ENCODE measurements at regions not wholly inside any gene's neighbourhood (a gene's known extent, or its start where the extent isn't known, plus 50 kb on each side); places are given as distances from the start of the nearest gene placed in this dataset.

DNA sequence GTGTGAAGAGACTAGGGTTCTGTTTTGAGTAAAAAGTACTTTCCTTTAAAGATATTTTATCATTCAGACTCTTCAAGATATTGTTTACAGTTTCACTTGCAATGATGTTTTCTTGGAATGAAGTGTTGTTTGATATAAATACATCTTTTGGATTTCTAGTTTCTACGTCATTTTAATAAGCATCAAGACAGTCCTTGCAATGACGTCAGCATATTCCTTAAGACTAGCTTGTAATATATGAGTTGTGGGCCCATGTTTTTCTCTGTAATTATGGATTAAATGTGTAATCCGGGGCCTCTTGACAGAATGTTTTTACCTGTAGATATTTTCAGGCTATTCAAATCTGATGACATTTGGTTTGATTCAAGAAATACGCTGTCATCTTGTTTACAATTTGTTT lies 66.1 kb downstream of the RBMX2 start:
- TF ChIP-seq, protein P1, sequence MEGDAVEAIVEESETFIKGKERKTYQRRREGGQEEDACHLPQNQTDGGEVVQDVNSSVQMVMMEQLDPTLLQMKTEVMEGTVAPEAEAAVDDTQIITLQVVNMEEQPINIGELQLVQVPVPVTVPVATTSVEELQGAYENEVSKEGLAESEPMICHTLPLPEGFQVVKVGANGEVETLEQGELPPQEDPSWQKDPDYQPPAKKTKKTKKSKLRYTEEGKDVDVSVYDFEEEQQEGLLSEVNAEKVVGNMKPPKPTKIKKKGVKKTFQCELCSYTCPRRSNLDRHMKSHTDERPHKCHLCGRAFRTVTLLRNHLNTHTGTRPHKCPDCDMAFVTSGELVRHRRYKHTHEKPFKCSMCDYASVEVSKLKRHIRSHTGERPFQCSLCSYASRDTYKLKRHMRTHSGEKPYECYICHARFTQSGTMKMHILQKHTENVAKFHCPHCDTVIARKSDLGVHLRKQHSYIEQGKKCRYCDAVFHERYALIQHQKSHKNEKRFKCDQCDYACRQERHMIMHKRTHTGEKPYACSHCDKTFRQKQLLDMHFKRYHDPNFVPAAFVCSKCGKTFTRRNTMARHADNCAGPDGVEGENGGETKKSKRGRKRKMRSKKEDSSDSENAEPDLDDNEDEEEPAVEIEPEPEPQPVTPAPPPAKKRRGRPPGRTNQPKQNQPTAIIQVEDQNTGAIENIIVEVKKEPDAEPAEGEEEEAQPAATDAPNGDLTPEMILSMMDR (conservative IDR thresholded peaks at IDR 0.05) = no peak
- Mint-ChIP-seq H3K36me3 (ENCODE audit: low read depth) (no peaks in the 10 kb centered on the region), H3K4me3 (no peak overlapping the region), H3K27me3 (ENCODE audit: insufficient read depth) (no peaks in the 10 kb centered on the region), H3K27ac (no peak overlapping the region), H3K4me1 (no peaks in the 10 kb centered on the region), H3K9me3 (peaks cover 11% of the 10 kb centered on the region)
- no peaks in the 10 kb centered on the region for H3K36me3 ChIP-seq (ENCODE audit: control insufficient read depth, insufficient read depth, low read length)
- WGBS, 2 experiments (ENCODE audit: insufficient coverage in 1 of 2, insufficient read length in 1 of 2) = 94% methylated on average over 4 of the region's 4 CpGs; no CpG with 5 or more reads in 1 of the 2 experiments
- H3K4me3 ChIP-seq (ENCODE audit: low read length) = no peak overlapping the region
- H3K27ac ChIP-seq (ENCODE audit: low read depth, low read length) = no peak overlapping the region
- no peak for DNase-seq
- H3K9ac ChIP-seq (ENCODE audit: extremely low read depth, low read length, poor library complexity, severe bottlenecking) = no peak overlapping the region
- no peaks in the 10 kb centered on the region for H3K9me3 ChIP-seq (ENCODE audit: control insufficient read depth, low read length)
- H3K27me3 ChIP-seq (ENCODE audit: control insufficient read depth, insufficient read depth, low read length, poor library complexity, severe bottlenecking) = no peaks in the 10 kb centered on the region
- no peaks in the 10 kb centered on the region for H3K4me1 ChIP-seq (ENCODE audit: control insufficient read depth, insufficient read depth, low read length)

DNA sequence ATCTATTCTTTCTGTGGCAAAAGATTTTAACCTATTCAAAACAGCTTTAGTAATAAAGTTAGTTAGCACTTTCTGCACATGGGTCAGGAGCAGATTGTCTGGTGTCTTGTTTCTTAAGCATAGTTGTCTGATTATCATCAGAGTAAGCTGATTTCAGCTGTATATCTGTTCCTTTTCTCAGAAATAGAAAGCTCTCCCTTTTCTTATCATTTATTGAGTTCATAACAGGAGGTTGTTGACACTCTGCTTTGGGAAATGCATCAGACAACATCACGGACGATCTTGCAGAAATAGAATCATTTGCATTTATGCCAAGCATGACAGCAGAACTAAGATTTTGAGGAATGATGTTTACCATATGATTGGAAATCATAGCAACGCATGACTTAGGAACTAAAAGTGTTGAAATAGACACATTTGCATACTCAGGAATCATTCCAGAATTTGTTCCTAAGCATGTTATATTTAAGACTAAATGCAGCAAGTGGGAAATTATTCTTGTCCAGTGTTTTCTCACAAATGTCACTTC lies 66.7 kb downstream of the RBMX2 start:
- Histone ChIP-seq H3K27me3 (ENCODE audit: control insufficient read depth, insufficient read depth, low read length, poor library complexity, severe bottlenecking) (no peaks in the 10 kb centered on the region), H3K36me3 (ENCODE audit: control insufficient read depth, insufficient read depth, low read length) (no peaks in the 10 kb centered on the region), H3K9ac (ENCODE audit: extremely low read depth, low read length, poor library complexity, severe bottlenecking) (no peak overlapping the region), H3K4me1 (ENCODE audit: control insufficient read depth, insufficient read depth, low read length) (no peaks in the 10 kb centered on the region), H3K9me3 (ENCODE audit: control insufficient read depth, low read length) (no peaks in the 10 kb centered on the region), H3K4me3 (ENCODE audit: low read length) (no peak overlapping the region), H3K27ac (ENCODE audit: low read depth, low read length) (no peak overlapping the region)
- H3K36me3 Mint-ChIP-seq (ENCODE audit: low read depth) = no peaks in the 10 kb centered on the region
- H3K27me3 Mint-ChIP-seq (ENCODE audit: insufficient read depth) = no peaks in the 10 kb centered on the region
- peaks cover 11% of the 10 kb centered on the region for H3K9me3 Mint-ChIP-seq
- WGBS, 2 experiments (ENCODE audit: insufficient coverage in 1 of 2, insufficient read length in 1 of 2) = 89 to 97% methylated on average over 3 of the region's 3 CpGs
- DNase-seq = no peak
- no peak overlapping the region for H3K4me3 Mint-ChIP-seq
- TF ChIP-seq, protein P1 (conservative IDR thresholded peaks at IDR 0.05) = no peak
- no peaks in the 10 kb centered on the region for H3K4me1 Mint-ChIP-seq
- no peak overlapping the region for H3K27ac Mint-ChIP-seq

DNA sequence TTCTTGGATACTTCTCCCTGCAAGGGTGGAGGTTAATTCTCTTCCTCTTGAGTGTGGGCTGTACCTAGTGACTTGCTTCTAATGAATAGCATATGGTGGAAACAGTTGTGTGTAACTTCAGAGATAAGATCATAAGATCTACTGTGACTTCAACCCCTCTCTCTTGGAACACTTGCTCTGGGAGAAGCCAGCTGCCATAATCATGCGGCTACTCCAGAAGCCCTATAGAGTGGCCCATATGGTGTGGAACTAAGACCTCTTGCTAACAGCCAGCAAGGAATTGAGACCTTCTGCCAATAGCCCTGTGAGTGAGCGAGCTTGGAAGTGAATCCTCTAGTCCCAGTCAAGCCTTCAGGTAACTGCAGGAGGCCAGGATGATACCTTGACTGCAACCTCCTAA lies 81.1 kb downstream of the RBMX2 start:
- no peak overlapping the region for H3K4me3 Mint-ChIP-seq
- no peak overlapping the region for H3K4me3 ChIP-seq (ENCODE audit: low read length)
- H3K4me1 Mint-ChIP-seq = no peaks in the 10 kb centered on the region
- no peak overlapping the region for H3K27ac ChIP-seq (ENCODE audit: low read depth, low read length)
- no peaks in the 10 kb centered on the region for H3K36me3 ChIP-seq (ENCODE audit: control insufficient read depth, insufficient read depth, low read length)
- no peak for DNase-seq
- no peak overlapping the region for H3K27ac Mint-ChIP-seq
- H3K36me3 Mint-ChIP-seq (ENCODE audit: low read depth) = no peaks in the 10 kb centered on the region
- 98% methylated on average over 2 of the region's 2 CpGs; no CpG with 5 or more reads in 1 of the 2 experiments for WGBS, 2 experiments (ENCODE audit: insufficient coverage in 1 of 2, insufficient read length in 1 of 2)
- TF ChIP-seq, protein P1 (conservative IDR thresholded peaks at IDR 0.05) = no peak
- H3K9me3 Mint-ChIP-seq = peaks cover 2% of the 10 kb centered on the region
- H3K9ac ChIP-seq (ENCODE audit: extremely low read depth, low read length, poor library complexity, severe bottlenecking) = no peak overlapping the region
- H3K27me3 ChIP-seq (ENCODE audit: control insufficient read depth, insufficient read depth, low read length, poor library complexity, severe bottlenecking) = no peaks in the 10 kb centered on the region
- H3K9me3 ChIP-seq (ENCODE audit: control insufficient read depth, low read length) = no peaks in the 10 kb centered on the region
- peaks cover 4% of the 10 kb centered on the region for H3K27me3 Mint-ChIP-seq (ENCODE audit: insufficient read depth)
- H3K4me1 ChIP-seq (ENCODE audit: control insufficient read depth, insufficient read depth, low read length) = no peaks in the 10 kb centered on the region
